ENCODE measurements at regions not wholly inside any gene's neighbourhood (a gene's known extent, or its start where the extent isn't known, plus 50 kb on each side); places are given as distances from the start of the nearest gene placed in this dataset.

DNA sequence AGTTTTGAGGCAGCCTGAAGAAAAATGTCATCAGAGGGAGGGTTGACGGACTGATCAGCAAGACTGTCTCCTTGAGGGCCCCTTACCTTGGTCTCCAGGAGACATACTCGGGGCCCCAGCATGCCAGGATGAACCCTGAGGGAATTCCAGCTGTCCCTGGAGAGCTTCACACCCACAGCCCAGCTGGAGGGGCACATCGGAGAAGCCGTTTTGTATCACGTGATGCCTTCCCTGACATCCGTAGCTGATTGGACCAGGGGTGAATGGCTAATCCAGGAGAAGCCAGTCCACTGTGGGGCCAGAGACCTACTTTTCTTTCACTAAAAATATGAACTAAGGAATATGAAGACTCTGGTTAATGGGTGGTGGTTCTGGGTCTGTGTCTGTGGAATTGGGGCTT lies 86.0 kb upstream of the TP53I11 start:
- no peak for DNase-seq (ENCODE audit: low read depth)

- no peak for DNase-seq (ENCODE audit: low read depth)
Measured at GRCh38 chr11:45037434-45038005, 86.8 kb upstream of the TP53I11 start.

GRCh38 chr11:45038923-45039322 lies 88.2 kb upstream of the TP53I11 start:
- no peak for DNase-seq (ENCODE audit: low read depth)

- no peak for DNase-seq (ENCODE audit: low read depth)
Measured at GRCh38 chr11:45041596-45041995, 90.9 kb upstream of the TP53I11 start.

DNA sequence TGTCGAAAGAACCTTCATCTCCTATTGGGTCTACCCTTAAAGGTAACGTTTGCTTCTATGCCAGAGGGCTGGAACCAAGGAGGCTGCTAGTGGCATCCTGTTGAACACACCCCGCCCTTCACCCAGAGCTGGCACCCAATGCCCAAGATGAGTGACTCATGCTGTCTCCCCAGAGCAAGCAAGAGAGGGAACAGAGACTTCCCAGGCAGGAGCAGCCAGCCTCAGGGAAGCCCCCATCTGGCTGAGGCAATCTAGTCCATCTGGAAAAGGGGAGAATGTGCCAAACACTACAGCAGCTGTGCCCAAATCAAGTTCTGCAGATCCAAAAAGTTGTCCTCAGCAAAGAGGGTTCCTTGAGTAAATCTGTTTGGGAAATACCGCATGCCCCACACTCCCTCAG lies 91.9 kb upstream of the TP53I11 start:
- DNase-seq (ENCODE audit: low read depth), result peak; percentile 77

- no peak for DNase-seq (ENCODE audit: low read depth)
Measured at GRCh38 chr11:45043755-45044475, 93.2 kb upstream of the TP53I11 start.

DNA sequence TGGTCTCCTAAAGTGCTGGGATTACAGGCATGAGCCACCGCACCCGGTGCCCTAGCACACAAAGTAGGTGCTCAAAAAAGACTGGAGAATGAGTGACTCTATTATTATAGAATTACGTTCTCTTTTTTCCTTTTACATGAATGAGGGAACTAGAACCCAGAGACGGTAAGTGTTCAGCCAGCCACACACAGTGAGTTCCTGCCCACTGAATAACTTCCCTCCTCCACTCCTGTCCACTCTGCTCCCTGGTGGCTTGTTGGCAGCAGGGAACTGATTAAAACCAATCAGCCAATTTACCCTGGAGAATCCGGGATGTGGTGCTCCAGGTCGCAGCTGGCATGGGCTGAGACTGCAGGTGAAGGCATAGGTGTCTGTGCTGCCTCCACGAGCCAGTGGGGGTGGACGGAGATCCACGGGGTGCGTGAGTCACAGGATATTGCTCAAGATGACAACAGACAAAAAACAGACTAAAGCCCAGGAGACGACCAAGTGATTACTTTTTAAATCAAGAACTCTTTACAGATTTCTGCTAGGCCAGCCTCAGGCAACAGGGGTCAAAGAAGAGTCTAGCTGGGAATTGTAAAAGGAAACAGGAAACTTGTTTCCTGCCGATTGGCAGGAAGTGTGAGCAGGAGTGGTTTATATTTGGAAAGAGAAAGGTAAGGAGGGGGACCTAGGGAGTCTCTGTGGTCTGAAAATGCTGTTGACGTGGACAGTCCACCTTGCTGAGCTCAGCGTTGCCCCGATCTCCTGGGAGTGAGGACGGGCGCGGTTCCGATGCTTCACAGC lies 95.2 kb upstream of the TP53I11 start:
- peak; percentile 68 for DNase-seq (ENCODE audit: low read depth)

DNA sequence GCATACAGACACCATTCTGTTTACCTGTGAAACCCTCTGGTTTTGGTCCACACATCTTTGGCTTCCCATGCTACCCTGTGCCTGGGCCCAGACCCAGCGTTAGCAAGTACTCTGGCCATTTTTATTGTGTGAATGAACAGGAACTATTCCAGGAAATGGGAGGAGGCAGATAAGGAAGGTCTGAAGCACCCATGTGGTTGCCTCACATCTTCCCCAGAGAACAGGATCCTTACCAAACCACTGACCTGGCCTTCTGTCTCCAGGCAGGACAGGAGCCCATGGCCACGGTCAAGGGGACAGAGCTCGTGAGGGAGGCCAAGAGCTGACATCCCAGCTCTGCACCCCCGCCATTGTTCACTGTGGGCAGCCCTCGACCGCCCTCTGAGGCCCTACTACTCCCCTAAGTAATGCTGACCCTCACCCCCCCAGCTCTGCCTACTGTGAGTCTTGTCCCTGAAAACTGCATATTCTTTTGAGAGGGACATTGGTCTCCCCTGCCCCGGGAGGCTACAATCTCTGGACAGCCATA lies 97.7 kb upstream of the TP53I11 start:
- DNase-seq (ENCODE audit: low read depth), result no peak

- DNase-seq (ENCODE audit: low read depth), result no peak
Measured at GRCh38 chr11:45048870-45049691, 97.4 kb upstream of the PRDM11 start.

- DNase-seq (ENCODE audit: low read depth), result no peak
Measured at GRCh38 chr11:45050111-45050510, 96.3 kb upstream of the PRDM11 start.

DNA sequence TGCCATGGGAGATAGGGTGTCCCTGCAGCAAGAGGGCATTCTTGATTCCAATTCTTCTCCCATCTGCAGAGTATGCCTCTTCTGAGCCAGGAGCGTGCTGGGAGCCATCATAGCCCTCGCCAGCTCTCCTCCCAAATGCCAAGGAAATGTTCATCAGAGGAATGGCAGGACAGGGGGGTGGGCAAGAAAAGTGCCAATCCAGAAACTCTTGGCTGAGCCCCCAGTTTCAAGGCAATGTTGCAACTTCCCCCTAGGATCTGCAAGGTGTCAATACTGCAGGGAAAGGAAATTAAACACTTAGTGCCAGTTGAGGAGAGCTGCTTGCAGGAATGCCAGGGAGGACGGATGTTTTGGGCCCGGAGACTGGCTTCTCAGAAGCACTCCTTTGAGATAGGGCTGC lies 94.8 kb upstream of the PRDM11 start:
- no peak for DNase-seq (ENCODE audit: low read depth)

- DNase-seq (ENCODE audit: low read depth), result no peak
Measured at GRCh38 chr11:45052361-45052760, 94.1 kb upstream of the PRDM11 start.

- DNase-seq (ENCODE audit: low read depth), result no peak
Measured at GRCh38 chr11:45053736-45054446, 92.5 kb upstream of the PRDM11 start.

- DNase-seq (ENCODE audit: low read depth), result no peak
Measured at GRCh38 chr11:45054956-45055355, 91.5 kb upstream of the PRDM11 start.

DNA sequence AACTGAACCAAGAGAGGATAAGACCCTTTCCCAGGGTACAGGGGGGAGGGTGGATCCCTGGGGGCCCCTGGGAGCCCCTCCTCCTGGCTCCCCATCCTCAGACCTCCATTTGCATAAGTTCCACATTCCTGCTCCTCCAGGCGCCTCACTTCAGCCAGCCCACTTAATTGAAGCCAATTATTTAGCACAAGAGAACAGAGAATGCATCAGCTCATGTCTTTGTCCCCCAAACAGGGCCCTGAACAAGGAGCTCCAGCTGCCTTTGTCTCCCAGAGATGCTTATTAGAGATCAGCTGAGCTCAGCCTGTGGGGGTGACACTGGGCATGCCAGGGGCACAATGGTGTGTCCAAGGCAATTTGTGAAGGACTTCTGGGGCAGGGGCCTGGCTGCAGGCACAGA lies 89.9 kb upstream of the PRDM11 start:
- no peak for DNase-seq (ENCODE audit: low read depth)

DNA sequence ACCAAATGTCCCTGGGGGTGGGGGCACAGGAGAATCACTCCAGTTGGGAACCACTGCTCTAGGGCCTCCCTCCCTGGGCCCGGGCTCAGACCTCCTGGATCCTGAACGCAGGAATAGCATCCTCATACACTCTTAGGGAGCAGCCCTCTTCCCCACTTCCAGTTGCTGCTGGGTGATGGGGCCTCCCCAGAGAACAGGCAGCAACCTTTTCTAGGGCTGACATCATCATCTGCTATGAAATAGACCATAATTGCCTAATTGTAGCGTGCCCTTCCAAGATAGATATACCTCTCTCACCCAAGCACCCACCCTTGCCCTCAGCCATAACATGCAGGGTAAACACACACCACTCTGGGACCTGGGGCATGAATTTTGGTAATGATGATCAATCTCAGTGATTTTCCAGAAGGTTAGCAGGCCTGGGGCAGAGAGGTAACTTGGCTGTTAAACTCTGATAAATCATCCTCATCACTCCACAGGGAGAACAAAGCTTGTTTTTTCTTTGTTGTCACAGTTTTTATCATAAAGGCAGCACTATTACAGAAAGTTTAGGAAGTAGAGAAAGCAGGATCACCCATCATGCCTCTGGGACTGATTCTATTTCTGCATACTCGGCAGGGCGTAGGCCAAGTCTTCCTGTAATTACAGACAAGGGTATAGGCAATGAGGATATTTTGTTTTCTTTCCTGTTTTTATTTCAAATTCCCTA lies 88.3 kb upstream of the PRDM11 start:
- DNase-seq (ENCODE audit: low read depth), result no peak

GRCh38 chr11:45058647-45058950 lies 87.8 kb upstream of the PRDM11 start:
- DNase-seq (ENCODE audit: low read depth), result no peak

GRCh38 chr11:45060707-45061106 lies 85.7 kb upstream of the PRDM11 start:
- no peak for DNase-seq (ENCODE audit: low read depth)

- no peak for DNase-seq (ENCODE audit: low read depth)
Measured at GRCh38 chr11:45061641-45062040, 84.8 kb upstream of the PRDM11 start.

DNA sequence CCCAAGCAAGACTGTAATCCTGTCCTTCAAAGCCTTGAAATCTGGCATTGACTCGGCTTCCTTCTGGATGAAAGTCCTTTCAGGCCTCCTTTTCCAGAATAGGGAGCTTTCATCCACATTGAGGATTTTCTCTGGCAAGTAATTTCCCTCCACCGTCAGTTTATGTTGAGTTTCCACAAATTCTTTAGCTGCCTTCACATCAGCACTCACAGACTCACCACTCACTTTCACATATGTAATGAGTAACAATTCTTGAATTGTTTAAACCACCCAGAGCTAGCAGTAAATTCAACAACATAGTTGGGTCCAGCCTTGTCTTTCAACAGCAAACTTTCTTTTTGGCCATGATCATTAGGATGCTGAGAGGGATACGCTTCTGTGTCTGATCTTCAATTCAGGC lies 84.3 kb upstream of the PRDM11 start:
- DNase-seq (ENCODE audit: low read depth), result no peak
